Retinal pigment epithelial cell (primary cell): ENCODE measurements at regions not wholly inside any gene's neighbourhood (a gene's known extent, or its start where the extent isn't known, plus 50 kb on each side); places are given as distances from the start of the nearest gene placed in this dataset.
A peak's percentile ranks its signal among the peaks of the same experiment; 100 is the strongest.

ENCODE experiments used
- DNase-seq: peaks from one replicate; pipeline ENCODE4 v3.0.0-alpha.2; 2010; ENCODE audit warnings: low read depth
- H3K4me3 ChIP-seq: 2 replicates; pipeline ENCODE4 v1.5.1; 2011; ENCODE audit warnings: mild to moderate bottlenecking, low read length, control low read depth, moderate library complexity
- CTCF ChIP-seq: conservative IDR thresholded peaks from 2 replicates; pipeline ENCODE4 v1.5.1; 2011; ENCODE audit warnings: low read depth, low read length, control low read depth, inconsistent platforms

- no peak overlapping the region for H3K4me3 ChIP-seq
- DNase-seq = no peak
- TF ChIP-seq CTCF = no peak
Observed at GRCh38 chr5:10122076-10122726, 127.5 kb downstream of the ATPSCKMT start.

- no peak for TF ChIP-seq CTCF
- no peak for DNase-seq
- H3K4me3 ChIP-seq = no peak overlapping the region
Observed at GRCh38 chr5:10120934-10121333, 128.8 kb downstream of the ATPSCKMT start.

GRCh38 chr5:10118150-10118549 is 131.5 kb downstream of the ATPSCKMT start:
- TF ChIP-seq CTCF = no peak
- no peak for DNase-seq
- no peak overlapping the region for H3K4me3 ChIP-seq

- no peak overlapping the region for H3K4me3 ChIP-seq
- no peak for TF ChIP-seq CTCF
- no peak for DNase-seq
Observed at GRCh38 chr5:10116594-10116993, 133.1 kb downstream of the ATPSCKMT start.

- no peak overlapping the region for H3K4me3 ChIP-seq
- no peak for DNase-seq
- TF ChIP-seq CTCF = no peak
Observed at GRCh38 chr5:10115669-10116068, 134.0 kb downstream of the ATPSCKMT start.

GRCh38 chr5:10111571-10111970 is 138.1 kb downstream of the ATPSCKMT start:
- DNase-seq = peak; percentile 22
- H3K4me3 ChIP-seq = no peak overlapping the region
- TF ChIP-seq CTCF = peak; percentile 76

GRCh38 chr5:10110228-10110627 is 139.5 kb downstream of the ATPSCKMT start:
- no peak for TF ChIP-seq CTCF
- H3K4me3 ChIP-seq = no peak overlapping the region
- DNase-seq = no peak
